WTC11 (cell line): ENCODE measurements at regions not wholly inside any gene's neighbourhood (a gene's known extent, or its start where the extent isn't known, plus 50 kb on each side); places are given as distances from the start of the nearest gene placed in this dataset.

ENCODE experiments used
- ATAC-seq: fragments of 200-7000 bp; cut with Tn5 transposase; 2 replicates; pipeline ENCODE4 v1.10.0; 2021; ENCODE audit warnings: mild to moderate bottlenecking, moderate library complexity
- CTCF ChIA-PET: fragments of 300-600 bp; sonication (Branson Sonifier 250); formaldehyde crosslinking; loops from one replicate; lab custom pipeline; 2021; ENCODE audit warnings: antibody characterized with exemption; lab: Charles Lee
- POLR2A ChIA-PET: fragments of 350-600 bp; sonication (Branson Sonifier 250); formaldehyde crosslinking; loops from one replicate; lab custom pipeline; 2021; ENCODE audit warnings: antibody characterized with exemption; lab: Charles Lee
- DNase-seq: peaks from one replicate; pipeline ENCODE4 v3.0.0; 2021; ENCODE audit warnings: low spot score
- H3K27ac Mint-ChIP-seq: 2 replicates; pipeline ENCODE4 v1.8.0; 2021; ENCODE audit warnings: mixed read lengths
- H3K27me3 Mint-ChIP-seq: 2 replicates; pipeline ENCODE4 v1.8.0; 2021; ENCODE audit warnings: low read depth, mild to moderate bottlenecking, moderate library complexity, mixed read lengths
- H3K36me3 Mint-ChIP-seq: 2 replicates; pipeline ENCODE4 v1.8.0; 2021; ENCODE audit warnings: mixed read lengths
- H3K4me1 Mint-ChIP-seq: 2 replicates; pipeline ENCODE4 v1.8.0; 2022; ENCODE audit warnings: mixed read lengths
- H3K4me3 Mint-ChIP-seq: 2 replicates; pipeline ENCODE4 v1.8.0; 2021; ENCODE audit warnings: mild to moderate bottlenecking, moderate library complexity, mixed read lengths
- H3K9me3 Mint-ChIP-seq: 2 replicates; pipeline ENCODE4 v1.8.0; 2021; ENCODE audit warnings: mixed read lengths
- CBFB ChIP-seq: sonication (generic); formaldehyde crosslinking; IDR thresholded peaks from 2 replicates; pipeline ENCODE4 v1.8.1; 2022; ENCODE audit warnings: mild to moderate bottlenecking, low read depth, missing genetic modification reagents
- CDX4 ChIP-seq: fragments of 250-450 bp; sonication (Bioruptor Pico); IDR thresholded peaks from 2 replicates; pipeline ENCODE4 v1.9.0; 2021; ENCODE audit warnings: moderate library complexity, mild to moderate bottlenecking, inconsistent platforms, borderline replicate concordance
- CREB1 ChIP-seq: sonication (generic); formaldehyde crosslinking; IDR thresholded peaks from 2 replicates; pipeline ENCODE4 v1.8.0; 2023; ENCODE audit warnings: mild to moderate bottlenecking, missing genetic modification reagents
- CTCF ChIP-seq: fragments of 200-600 bp; IDR thresholded peaks from 2 replicates; pipeline ENCODE4 v1.8.0; 2022; ENCODE audit warnings: antibody characterized with exemption
- GABPB1 ChIP-seq: sonication (generic); formaldehyde crosslinking; IDR thresholded peaks from 2 replicates; pipeline ENCODE4 v1.8.1; 2023; ENCODE audit warnings: mild to moderate bottlenecking, missing genetic modification reagents
- GRHL2 ChIP-seq: fragments of 250-450 bp; sonication (Bioruptor Pico); IDR thresholded peaks from 2 replicates; pipeline ENCODE4 v1.8.0; 2022; ENCODE audit warnings: mild to moderate bottlenecking, moderate library complexity; ENCODE audit not compliant: insufficient replicate concordance, severe bottlenecking
- HMGXB4 ChIP-seq: sonication (generic); formaldehyde crosslinking; IDR thresholded peaks from 2 replicates; pipeline ENCODE4 v1.8.1; 2023; ENCODE audit warnings: mild to moderate bottlenecking, moderate library complexity, missing genetic modification reagents
- IRF2 ChIP-seq: sonication (generic); formaldehyde crosslinking; IDR thresholded peaks from 2 replicates; pipeline ENCODE4 v1.8.0; 2022; ENCODE audit warnings: low read depth, missing genetic modification reagents, borderline replicate concordance
- JUN ChIP-seq: sonication (generic); formaldehyde crosslinking; IDR thresholded peaks from 2 replicates; pipeline ENCODE4 v1.8.0; 2023; ENCODE audit warnings: mild to moderate bottlenecking, missing genetic modification reagents
- MYBL2 ChIP-seq: sonication (generic); formaldehyde crosslinking; IDR thresholded peaks from 2 replicates; pipeline ENCODE4 v1.8.1; 2023; ENCODE audit warnings: mild to moderate bottlenecking, moderate library complexity, missing genetic modification reagents
- NR1H2 ChIP-seq: sonication (generic); formaldehyde crosslinking; IDR thresholded peaks from 2 replicates; pipeline ENCODE4 v1.9.0; 2021; ENCODE audit warnings: mild to moderate bottlenecking, moderate library complexity, missing genetic modification reagents
- PRDM15 ChIP-seq: sonication (generic); formaldehyde crosslinking; IDR thresholded peaks from 2 replicates; pipeline ENCODE4 v1.8.0; 2022; ENCODE audit warnings: missing genetic modification reagents
- SMAD3 ChIP-seq: sonication (generic); formaldehyde crosslinking; IDR thresholded peaks from 2 replicates; pipeline ENCODE4 v1.8.0; 2022; ENCODE audit warnings: missing genetic modification reagents, mild to moderate bottlenecking, borderline replicate concordance
- SMAD4 ChIP-seq: sonication (generic); formaldehyde crosslinking; IDR thresholded peaks from 2 replicates; pipeline ENCODE4 v1.8.0; 2022; ENCODE audit warnings: mild to moderate bottlenecking, missing genetic modification reagents
- ZNF671 ChIP-seq: fragments of 250-450 bp; sonication (Bioruptor Pico); IDR thresholded peaks from 2 replicates; pipeline ENCODE4 v1.8.0; 2021; ENCODE audit warnings: mild to moderate bottlenecking
- TF ChIP-seq, protein P1 (sequence below): sonication (generic); formaldehyde crosslinking; IDR thresholded peaks from 2 replicates; pipeline ENCODE4 v1.8.0; 2023; ENCODE audit warnings: missing genetic modification reagents
- TF ChIP-seq, protein P2 (sequence below): sonication (generic); formaldehyde crosslinking; IDR thresholded peaks from 2 replicates; pipeline ENCODE4 v1.8.1; 2022; ENCODE audit warnings: mild to moderate bottlenecking, moderate library complexity, missing genetic modification reagents
- TF ChIP-seq, protein P3 (sequence below): fragments of 250-450 bp; sonication (Bioruptor Pico); IDR thresholded peaks from 2 replicates; pipeline ENCODE4 v1.9.0; 2021; ENCODE audit warnings: mild to moderate bottlenecking, borderline replicate concordance

DNA sequence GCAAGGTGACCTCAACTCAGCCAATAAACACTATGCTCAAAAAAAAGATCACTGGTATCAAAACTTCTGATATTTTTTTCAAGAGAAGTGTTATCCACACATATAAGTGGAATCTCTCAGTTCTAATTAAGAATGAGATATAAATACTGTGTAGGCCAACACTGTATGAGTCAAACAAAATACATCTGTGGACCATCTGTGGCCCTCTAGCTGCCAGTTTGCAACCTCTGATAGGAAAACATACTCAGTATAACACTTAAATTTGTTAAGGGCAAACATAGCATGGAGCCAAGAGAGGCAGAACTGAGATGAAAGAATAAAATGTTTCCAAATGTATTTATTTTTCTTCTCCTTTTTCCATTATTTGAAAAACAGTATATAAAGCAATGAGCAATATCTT is 377.3 kb downstream of the ARAP2 start:
- no peak overlapping the region for H3K4me3 Mint-ChIP-seq
- POLR2A ChIA-PET = no interaction called here
- no peak for ATAC-seq

More for the DNA sequence above, 377.3 kb downstream of the ARAP2 start:
- peaks cover 21% of the 10 kb centered on the region for H3K9me3 Mint-ChIP-seq
- peaks cover 4% of the 10 kb centered on the region; the same call in 1 of the 2 replicates for H3K36me3 Mint-ChIP-seq
- DNase-seq = no peak
- CTCF ChIA-PET = no interaction called here
- no peaks in the 10 kb centered on the region for H3K27me3 Mint-ChIP-seq
- H3K27ac Mint-ChIP-seq = no peak overlapping the region
- no peak for TF ChIP-seq IRF2 (CRISPR knock-in tag)
- no peak for TF ChIP-seq HMGXB4
- no peak for TF ChIP-seq MYBL2
- no peak for TF ChIP-seq SMAD4 (CRISPR knock-in tag)
- no peak for TF ChIP-seq PRDM15 (CRISPR knock-in tag)
- TF ChIP-seq SMAD3 (CRISPR knock-in tag) = no peak
- TF ChIP-seq CBFB (CRISPR knock-in tag) = no peak
- no peak for TF ChIP-seq CREB1 (CRISPR knock-in tag)
- TF ChIP-seq GABPB1 (CRISPR knock-in tag) = no peak
- no peak for TF ChIP-seq NR1H2
- TF ChIP-seq CDX4 (CRISPR knock-in tag) = no peak
- TF ChIP-seq GRHL2 (CRISPR knock-in tag) = no peak
- TF ChIP-seq ZNF671 (CRISPR knock-in tag) = no peak
- TF ChIP-seq, protein P1, sequence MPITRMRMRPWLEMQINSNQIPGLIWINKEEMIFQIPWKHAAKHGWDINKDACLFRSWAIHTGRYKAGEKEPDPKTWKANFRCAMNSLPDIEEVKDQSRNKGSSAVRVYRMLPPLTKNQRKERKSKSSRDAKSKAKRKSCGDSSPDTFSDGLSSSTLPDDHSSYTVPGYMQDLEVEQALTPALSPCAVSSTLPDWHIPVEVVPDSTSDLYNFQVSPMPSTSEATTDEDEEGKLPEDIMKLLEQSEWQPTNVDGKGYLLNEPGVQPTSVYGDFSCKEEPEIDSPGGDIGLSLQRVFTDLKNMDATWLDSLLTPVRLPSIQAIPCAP (CRISPR knock-in tag) = no peak
- TF ChIP-seq JUN (CRISPR knock-in tag) = no peak
- TF ChIP-seq, protein P2, sequence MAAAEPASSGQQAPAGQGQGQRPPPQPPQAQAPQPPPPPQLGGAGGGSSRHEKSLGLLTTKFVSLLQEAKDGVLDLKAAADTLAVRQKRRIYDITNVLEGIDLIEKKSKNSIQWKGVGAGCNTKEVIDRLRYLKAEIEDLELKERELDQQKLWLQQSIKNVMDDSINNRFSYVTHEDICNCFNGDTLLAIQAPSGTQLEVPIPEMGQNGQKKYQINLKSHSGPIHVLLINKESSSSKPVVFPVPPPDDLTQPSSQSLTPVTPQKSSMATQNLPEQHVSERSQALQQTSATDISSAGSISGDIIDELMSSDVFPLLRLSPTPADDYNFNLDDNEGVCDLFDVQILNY (CRISPR knock-in tag) = no peak
- no peak for TF ChIP-seq CTCF
- TF ChIP-seq, protein P3, sequence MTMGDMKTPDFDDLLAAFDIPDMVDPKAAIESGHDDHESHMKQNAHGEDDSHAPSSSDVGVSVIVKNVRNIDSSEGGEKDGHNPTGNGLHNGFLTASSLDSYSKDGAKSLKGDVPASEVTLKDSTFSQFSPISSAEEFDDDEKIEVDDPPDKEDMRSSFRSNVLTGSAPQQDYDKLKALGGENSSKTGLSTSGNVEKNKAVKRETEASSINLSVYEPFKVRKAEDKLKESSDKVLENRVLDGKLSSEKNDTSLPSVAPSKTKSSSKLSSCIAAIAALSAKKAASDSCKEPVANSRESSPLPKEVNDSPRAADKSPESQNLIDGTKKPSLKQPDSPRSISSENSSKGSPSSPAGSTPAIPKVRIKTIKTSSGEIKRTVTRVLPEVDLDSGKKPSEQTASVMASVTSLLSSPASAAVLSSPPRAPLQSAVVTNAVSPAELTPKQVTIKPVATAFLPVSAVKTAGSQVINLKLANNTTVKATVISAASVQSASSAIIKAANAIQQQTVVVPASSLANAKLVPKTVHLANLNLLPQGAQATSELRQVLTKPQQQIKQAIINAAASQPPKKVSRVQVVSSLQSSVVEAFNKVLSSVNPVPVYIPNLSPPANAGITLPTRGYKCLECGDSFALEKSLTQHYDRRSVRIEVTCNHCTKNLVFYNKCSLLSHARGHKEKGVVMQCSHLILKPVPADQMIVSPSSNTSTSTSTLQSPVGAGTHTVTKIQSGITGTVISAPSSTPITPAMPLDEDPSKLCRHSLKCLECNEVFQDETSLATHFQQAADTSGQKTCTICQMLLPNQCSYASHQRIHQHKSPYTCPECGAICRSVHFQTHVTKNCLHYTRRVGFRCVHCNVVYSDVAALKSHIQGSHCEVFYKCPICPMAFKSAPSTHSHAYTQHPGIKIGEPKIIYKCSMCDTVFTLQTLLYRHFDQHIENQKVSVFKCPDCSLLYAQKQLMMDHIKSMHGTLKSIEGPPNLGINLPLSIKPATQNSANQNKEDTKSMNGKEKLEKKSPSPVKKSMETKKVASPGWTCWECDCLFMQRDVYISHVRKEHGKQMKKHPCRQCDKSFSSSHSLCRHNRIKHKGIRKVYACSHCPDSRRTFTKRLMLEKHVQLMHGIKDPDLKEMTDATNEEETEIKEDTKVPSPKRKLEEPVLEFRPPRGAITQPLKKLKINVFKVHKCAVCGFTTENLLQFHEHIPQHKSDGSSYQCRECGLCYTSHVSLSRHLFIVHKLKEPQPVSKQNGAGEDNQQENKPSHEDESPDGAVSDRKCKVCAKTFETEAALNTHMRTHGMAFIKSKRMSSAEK (CRISPR knock-in tag) = no peak
- H3K4me1 Mint-ChIP-seq = peaks cover 13% of the 10 kb centered on the region
